H9 (cell line): ENCODE measurements at regions not wholly inside any gene's neighbourhood (a gene's known extent, or its start where the extent isn't known, plus 50 kb on each side); places are given as distances from the start of the nearest gene placed in this dataset.

Experiments
- DNase-seq: peaks from one replicate; pipeline ENCODE4 v3.0.0-alpha.2; 2017
- H2AFZ ChIP-seq: one replicate; pipeline ENCODE4 v1.6.1; 2013; ENCODE audit warnings: mild to moderate bottlenecking, low read length, control low read depth, moderate library complexity
- H2AK5ac ChIP-seq: 2 replicates; pipeline ENCODE4 v1.6.1; 2013; ENCODE audit warnings: low read length, control low read depth, mixed read lengths; ENCODE audit not compliant: insufficient read length
- H2BK120ac ChIP-seq: one replicate; pipeline ENCODE4 v1.6.1; 2013; ENCODE audit warnings: low read depth, mild to moderate bottlenecking, low read length, control low read depth, inconsistent platforms; ENCODE audit not compliant: poor library complexity, severe bottlenecking
- H2BK12ac ChIP-seq: 2 replicates; pipeline ENCODE4 v1.6.1; 2013; ENCODE audit warnings: low read length, control low read depth, mixed read lengths, low read depth; ENCODE audit not compliant: insufficient read length
- H2BK15ac ChIP-seq: 2 replicates; pipeline ENCODE4 v1.6.1; 2013; ENCODE audit warnings: low read depth, low read length, control low read depth
- H2BK20ac ChIP-seq: one replicate; pipeline ENCODE4 v1.6.1; 2013; ENCODE audit warnings: low read depth, mild to moderate bottlenecking, low read length, control low read depth, inconsistent platforms; ENCODE audit not compliant: poor library complexity, severe bottlenecking
- H2BK5ac ChIP-seq: 2 replicates; pipeline ENCODE4 v1.6.1; 2013; ENCODE audit warnings: low read length, control low read depth, mixed read lengths; ENCODE audit not compliant: insufficient read length
- H3K14ac ChIP-seq: 2 replicates; pipeline ENCODE4 v1.6.1; 2013; ENCODE audit warnings: low read length, control low read depth; ENCODE audit not compliant: insufficient read depth
- H3K18ac ChIP-seq: 2 replicates; pipeline ENCODE4 v1.6.1; 2013; ENCODE audit warnings: low read depth, mild to moderate bottlenecking, mixed read lengths, low read length, control low read depth; ENCODE audit not compliant: insufficient read length
- H3K23ac ChIP-seq: 2 replicates; pipeline ENCODE4 v1.6.1; 2013; ENCODE audit warnings: low read length, control low read depth, mixed read lengths, low read depth; ENCODE audit not compliant: insufficient read length
- H3K23me2 ChIP-seq: 2 replicates; pipeline ENCODE4 v1.6.1; 2013; ENCODE audit warnings: low read depth, mild to moderate bottlenecking, mixed read lengths, low read length, control low read depth; ENCODE audit not compliant: insufficient read length, poor library complexity, severe bottlenecking
- H3K27ac ChIP-seq: 2 replicates; pipeline ENCODE4 v1.5.1; 2013; ENCODE audit warnings: low read length, control low read depth, mixed read lengths, low read depth; ENCODE audit not compliant: insufficient read length
- H3K27me3 ChIP-seq: 2 replicates; pipeline ENCODE4 v1.6.1; 2013; ENCODE audit warnings: low read length, control low read depth, inconsistent platforms; ENCODE audit not compliant: insufficient read depth
- H3K4ac ChIP-seq: 2 replicates; pipeline ENCODE4 v1.6.1; 2013; ENCODE audit warnings: low read depth, mild to moderate bottlenecking, control low read depth, inconsistent platforms, low read length, moderate library complexity
- H3K4me1 ChIP-seq: 2 replicates; pipeline ENCODE4 v1.6.1; 2013; ENCODE audit warnings: low read length, control low read depth, inconsistent platforms; ENCODE audit not compliant: insufficient read depth
- H3K4me2 ChIP-seq: 2 replicates; pipeline ENCODE4 v1.6.1; 2013; ENCODE audit warnings: low read length, control low read depth, mixed read lengths; ENCODE audit not compliant: insufficient read length, insufficient read depth
- H3K56ac ChIP-seq: 2 replicates; pipeline ENCODE4 v1.6.1; 2013; ENCODE audit warnings: low read depth, mild to moderate bottlenecking, mixed read lengths, low read length, control low read depth; ENCODE audit not compliant: insufficient read length
- H3K79me1 ChIP-seq: 2 replicates; pipeline ENCODE4 v1.6.1; 2013; ENCODE audit warnings: low read depth, mild to moderate bottlenecking, moderate library complexity, low read length, control low read depth, inconsistent platforms; ENCODE audit not compliant: insufficient read depth, poor library complexity, severe bottlenecking
- H3K79me2 ChIP-seq: 2 replicates; pipeline ENCODE4 v1.6.1; 2013; ENCODE audit warnings: low read length, control low read depth, inconsistent platforms; ENCODE audit not compliant: insufficient read depth
- H3K9ac ChIP-seq: 2 replicates; pipeline ENCODE4 v1.6.1; 2013; ENCODE audit warnings: low read length, control low read depth, mixed read lengths; ENCODE audit not compliant: insufficient read length; ENCODE audit errors: extremely low read depth
- H3K9me3 ChIP-seq: one replicate; pipeline ENCODE4 v1.6.1; 2013; ENCODE audit warnings: low read depth, low read length, inconsistent platforms; ENCODE audit not compliant: control insufficient read depth
- H3T11ph ChIP-seq: one replicate; pipeline ENCODE4 v1.6.1; 2013; ENCODE audit warnings: mild to moderate bottlenecking, low read length, control low read depth, inconsistent platforms
- H4K20me1 ChIP-seq: one replicate; pipeline ENCODE4 v1.6.1; 2013; ENCODE audit not compliant: control insufficient read depth, insufficient read length, insufficient read depth
- H4K5ac ChIP-seq: 2 replicates; pipeline ENCODE4 v1.6.1; 2013; ENCODE audit warnings: low read depth, mild to moderate bottlenecking, mixed read lengths, low read length, control low read depth; ENCODE audit not compliant: insufficient read length
- H4K8ac ChIP-seq: replicated peaks from 2 replicates; pipeline ENCODE4 v1.6.1; 2013; ENCODE audit warnings: low read length, control low read depth, mixed read lengths, low read depth; ENCODE audit not compliant: insufficient read length
- H4K91ac ChIP-seq: 2 replicates; pipeline ENCODE4 v1.6.1; 2013; ENCODE audit warnings: low read depth, mild to moderate bottlenecking, moderate library complexity, mixed read lengths, low read length, control low read depth; ENCODE audit not compliant: insufficient read length
- H3K27ac Mint-ChIP-seq, 3 experiments: 2 replicates in 2 of 3; 3 replicates in 1 of 3; pipeline ENCODE4 v1.8.0; 2020 to 2021; ENCODE audit warnings: mixed read lengths in 3 of 3, mild to moderate bottlenecking in 1 of 3, moderate library complexity in 1 of 3
- H3K27me3 Mint-ChIP-seq: 2 replicates; pipeline ENCODE4 v1.8.0; 2021; ENCODE audit warnings: low read depth, mild to moderate bottlenecking, moderate library complexity, mixed read lengths
- H3K36me3 Mint-ChIP-seq, 3 experiments: 2 replicates in 2 of 3; 3 replicates in 1 of 3; pipeline ENCODE4 v1.8.0; 2020 to 2021; ENCODE audit warnings: low read depth in 3 of 3, mixed read lengths in 3 of 3; ENCODE audit not compliant: insufficient read depth in 1 of 3
- H3K4me1 Mint-ChIP-seq, 2 experiments: 2 replicates each; pipeline ENCODE4 v1.8.0; 2020; ENCODE audit warnings: mixed read lengths in 2 of 2
- H3K4me3 Mint-ChIP-seq, 2 experiments: 2 replicates in 1 of 2; 3 replicates in 1 of 2; pipeline ENCODE4 v1.8.0; 2020 to 2021; ENCODE audit warnings: mild to moderate bottlenecking in 2 of 2, mixed read lengths in 2 of 2, moderate library complexity in 1 of 2
- H3K9me3 Mint-ChIP-seq, 2 experiments: 2 replicates in 1 of 2; 3 replicates in 1 of 2; pipeline ENCODE4 v1.8.0; 2020; ENCODE audit warnings: mild to moderate bottlenecking in 2 of 2, mixed read lengths in 2 of 2, moderate library complexity in 1 of 2
- CTCF ChIP-seq: fragments of 200-600 bp; sonication (generic); conservative IDR thresholded peaks from 3 replicates; pipeline ENCODE4 v1.8.0; 2021; ENCODE audit warnings: antibody characterized with exemption, mild to moderate bottlenecking
- WGBS: extraction: QIAGEN DNeasy Blood & Tissue Kit; methylation state at CpG from one replicate; pipeline ENCODE4 v1.1.7; 2013; ENCODE audit warnings: missing lambda C conversion rate, low lambda C conversion rate, mixed read lengths; ENCODE audit not compliant: insufficient read length; ENCODE audit errors: extremely low coverage; 5-methylcytosine and 5-hydroxymethylcytosine counted together

- Mint-ChIP-seq H3K27ac (no peak overlapping the region), H3K4me3 (no peak overlapping the region), H3K36me3 (no peaks in the 10 kb centered on the region), H3K27me3 (no peaks in the 10 kb centered on the region), H3K9me3 (no peaks in the 10 kb centered on the region), H3K4me1 (no peaks in the 10 kb centered on the region)
- DNase-seq = no peak
- TF ChIP-seq CTCF = no peak
- H2AFZ ChIP-seq = no peak overlapping the region
- no peak overlapping the region for H4K91ac ChIP-seq
- H3K4ac ChIP-seq = no peak overlapping the region
- H2BK15ac ChIP-seq = no peak overlapping the region
- H2BK12ac ChIP-seq = no peak overlapping the region
- H3K23ac ChIP-seq = no peak overlapping the region
- no CpG with 5 or more reads among the region's 1 CpG for WGBS
- no peak overlapping the region for H3K27ac ChIP-seq
- no peaks in the 10 kb centered on the region for H4K20me1 ChIP-seq
- no peak overlapping the region for H3K56ac ChIP-seq
- no peak overlapping the region for H3K4me2 ChIP-seq
- H3K79me2 ChIP-seq = no peaks in the 10 kb centered on the region
- H2BK120ac ChIP-seq = no peak overlapping the region
- H3K14ac ChIP-seq = no peak overlapping the region
- H2BK5ac ChIP-seq = no peak overlapping the region
- no peaks in the 10 kb centered on the region for H3K23me2 ChIP-seq
- H3T11ph ChIP-seq = no peak overlapping the region
- H4K5ac ChIP-seq = no peak overlapping the region
- no peaks in the 10 kb centered on the region for H3K79me1 ChIP-seq
- no peaks in the 10 kb centered on the region for H3K4me1 ChIP-seq
- no peak overlapping the region for H2BK20ac ChIP-seq
- H3K9ac ChIP-seq = no peak overlapping the region
- no peaks in the 10 kb centered on the region for H3K9me3 ChIP-seq
- H2AK5ac ChIP-seq = no peak overlapping the region
- no peak overlapping the region for H4K8ac ChIP-seq
- no peaks in the 10 kb centered on the region for H3K27me3 ChIP-seq
- H3K18ac ChIP-seq = no peak overlapping the region
Observed at GRCh38 chr13:56687131-56687530, 453.6 kb upstream of the PRR20A start.
